ENCODE measurements at regions not wholly inside any gene's neighbourhood (a gene's known extent, or its start where the extent isn't known, plus 50 kb on each side); places are given as distances from the start of the nearest gene placed in this dataset.
"Not testable (repeated sequence)": the region's sequence is repeated elsewhere in the genome, so short reads cannot be mapped to it uniquely, and the experiment has no call there.

DNA sequence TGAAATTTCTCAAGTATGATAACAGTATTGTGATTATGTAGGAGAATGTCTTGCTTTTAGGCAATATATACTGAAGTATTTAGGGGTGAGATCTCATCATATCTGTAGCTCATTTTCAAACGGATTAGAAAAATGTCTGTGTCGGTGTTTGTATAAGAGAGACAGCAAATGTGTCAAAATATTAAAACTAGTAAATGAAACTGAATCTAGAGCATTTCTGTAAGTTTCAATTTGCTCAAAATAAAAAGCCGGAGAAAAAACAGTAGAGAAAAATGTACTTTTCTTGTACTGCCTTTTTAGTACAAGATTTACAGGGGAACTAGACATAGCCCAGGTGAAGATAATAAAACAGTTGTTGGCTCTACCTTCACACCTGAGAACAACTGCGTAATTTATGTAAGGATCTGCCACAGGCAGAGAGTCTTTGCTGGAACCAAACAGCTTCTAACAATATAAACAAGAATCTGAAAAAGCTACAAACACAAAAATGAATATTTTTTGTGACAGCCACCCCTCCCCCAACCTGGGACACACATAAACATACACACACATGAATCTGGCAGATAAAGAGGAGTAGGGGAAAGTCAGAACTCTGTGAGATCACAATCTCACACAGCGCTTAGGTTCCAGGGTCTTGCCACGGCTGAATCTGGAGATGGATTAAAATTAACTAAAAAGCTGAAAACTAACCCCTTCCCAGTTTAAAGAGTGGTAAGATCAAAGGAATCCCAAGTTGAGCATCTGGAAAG, 153.3 kb downstream of the AVL9 start:
- no peak for DNase-seq (ENCODE audit: low read depth)

DNA sequence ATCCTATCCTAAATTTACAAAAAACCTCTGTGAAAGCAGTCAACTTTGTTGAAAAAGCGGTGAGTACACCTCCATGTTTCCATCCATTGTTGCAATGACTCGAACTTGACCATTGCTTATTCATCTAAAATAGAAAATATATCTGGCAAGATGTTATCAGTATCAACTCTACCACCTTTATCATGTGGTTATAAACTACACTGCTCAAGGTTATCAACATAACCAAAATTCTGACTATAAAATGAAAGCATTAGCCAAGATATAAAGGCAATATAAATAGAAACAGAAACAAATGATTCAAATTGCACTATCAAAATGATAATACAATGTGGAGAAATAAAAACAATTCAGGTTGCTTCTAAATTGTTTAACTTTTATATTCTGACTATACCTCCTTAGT, 150.0 kb downstream of the AVL9 start:
- DNase-seq (ENCODE audit: low read depth) = not testable (repeated sequence)

DNA sequence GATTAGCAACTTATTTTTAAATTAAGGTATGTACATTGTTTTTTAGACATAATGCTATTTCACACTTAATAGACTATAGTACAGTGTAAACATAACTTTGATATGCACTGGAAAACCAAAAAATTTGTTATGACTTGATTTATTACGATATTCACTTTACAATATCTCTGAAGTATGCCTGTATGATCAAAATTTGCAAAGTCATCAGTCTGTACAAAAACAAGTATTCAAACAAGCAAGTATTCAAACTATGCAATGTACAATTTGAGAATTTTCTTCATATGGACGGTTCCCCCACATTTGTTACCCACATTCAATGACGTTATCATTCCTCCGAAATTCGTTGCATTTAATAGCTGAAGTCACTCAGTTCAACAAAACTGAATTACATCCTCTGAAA, 147.9 kb downstream of the AVL9 start:
- DNase-seq (ENCODE audit: low read depth) = no peak

DNA sequence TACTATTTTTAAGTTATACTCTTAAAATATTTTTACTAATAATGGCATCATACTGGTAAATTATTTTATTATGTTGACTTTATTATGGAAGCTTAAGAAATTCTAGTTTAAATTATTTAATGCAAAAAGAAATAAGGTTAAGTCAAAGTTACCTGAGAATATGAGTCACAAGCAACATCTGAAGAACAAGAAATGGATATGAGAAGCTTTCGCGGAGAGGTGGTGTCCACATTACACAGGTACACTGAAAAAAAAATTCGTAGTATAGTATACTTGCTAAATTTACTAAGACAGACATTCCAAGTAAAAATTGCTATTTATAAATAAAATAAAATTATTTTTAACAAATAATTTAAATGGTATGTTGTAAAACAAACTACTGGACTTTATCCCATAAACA, 143.8 kb downstream of the AVL9 start:
- DNase-seq (ENCODE audit: low read depth) = no peak

DNA sequence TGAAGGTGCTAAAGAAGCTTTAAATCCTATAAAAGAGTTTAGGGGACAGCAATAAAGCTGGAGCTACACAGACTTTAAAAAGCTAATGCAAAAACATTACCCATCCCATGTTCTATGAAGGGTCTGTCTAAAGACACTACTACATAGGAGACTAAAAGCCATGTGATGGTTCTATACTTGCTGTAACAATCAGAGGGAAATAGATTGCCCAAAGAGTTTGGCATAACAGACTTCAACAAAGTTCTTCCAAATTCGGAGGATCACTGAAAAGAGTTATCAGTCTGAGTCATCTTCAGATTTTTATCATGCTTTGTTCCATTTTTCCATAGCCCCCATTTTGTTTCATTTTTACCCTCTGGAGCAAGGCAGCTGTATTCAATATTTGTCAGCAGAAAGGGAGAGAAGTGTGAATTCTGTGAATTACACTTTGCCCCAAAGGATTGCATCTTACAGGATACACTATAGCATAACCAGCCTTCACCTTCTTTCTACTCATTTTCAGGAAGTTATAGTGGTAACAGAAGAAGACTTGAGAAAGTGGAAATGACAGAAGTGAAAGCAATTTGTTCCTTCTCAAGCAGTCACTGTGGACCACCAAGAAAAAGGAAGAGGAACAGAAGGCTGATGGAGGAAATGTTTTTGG, 143.3 kb downstream of the AVL9 start:
- peak; percentile 2 for DNase-seq (ENCODE audit: low read depth)
